AG04450 (cell line): ENCODE measurements at regions not wholly inside any gene's neighbourhood (a gene's known extent, or its start where the extent isn't known, plus 50 kb on each side); places are given as distances from the start of the nearest gene placed in this dataset.

Experiments used
- CTCF ChIA-PET: fragments of 300-600, 350-600 bp; formaldehyde crosslinking; extraction: SDS; loops from one replicate; lab custom pipeline; 2022; ENCODE audit warnings: antibody characterized with exemption, inconsistent platforms; lab: Charles Lee
- POLR2A ChIA-PET: fragments of 350-600 bp; formaldehyde crosslinking; extraction: SDS; loops from one replicate; lab custom pipeline; 2021; ENCODE audit warnings: antibody characterized with exemption, inconsistent platforms; lab: Yijun Ruan, JAX
- DNase-seq: peaks from one replicate; pipeline ENCODE4 v3.0.0-alpha.2; 2011; ENCODE audit warnings: low read depth, low spot score
- H3K27ac ChIP-seq: one replicate; pipeline ENCODE4 v1.5.1; 2012; ENCODE audit warnings: low read depth, low read length, control low read depth
- H3K27me3 ChIP-seq: one replicate; pipeline ENCODE4 v1.6.0; 2012; ENCODE audit warnings: low read length; ENCODE audit not compliant: control insufficient read depth, insufficient read depth
- H3K4me3 ChIP-seq: 2 replicates; pipeline ENCODE4 v1.5.1; 2011; ENCODE audit warnings: mild to moderate bottlenecking, low read depth, low read length, control low read depth
- H3K9me3 ChIP-seq: 2 replicates; pipeline ENCODE4 v1.5.1; 2012; ENCODE audit warnings: low read length; ENCODE audit not compliant: control insufficient read depth, insufficient read depth
- CTCF ChIP-seq: IDR thresholded peaks from 2 replicates; pipeline ENCODE4 v1.5.1; 2011; ENCODE audit warnings: low read depth, low read length, control low read depth, inconsistent platforms

- no peak for DNase-seq
- CTCF ChIA-PET: no interaction called here
- no peak overlapping the region for H3K27ac ChIP-seq
- no peak for TF ChIP-seq CTCF
- no peaks in the 10 kb centered on the region for H3K9me3 ChIP-seq
- H3K4me3 ChIP-seq: no peak overlapping the region
- POLR2A ChIA-PET: no interaction called here
- H3K27me3 ChIP-seq: no peaks in the 10 kb centered on the region
Measured at GRCh38 chr1:194830387-194830786, 1644.0 kb upstream of the B3GALT2 start.

DNA sequence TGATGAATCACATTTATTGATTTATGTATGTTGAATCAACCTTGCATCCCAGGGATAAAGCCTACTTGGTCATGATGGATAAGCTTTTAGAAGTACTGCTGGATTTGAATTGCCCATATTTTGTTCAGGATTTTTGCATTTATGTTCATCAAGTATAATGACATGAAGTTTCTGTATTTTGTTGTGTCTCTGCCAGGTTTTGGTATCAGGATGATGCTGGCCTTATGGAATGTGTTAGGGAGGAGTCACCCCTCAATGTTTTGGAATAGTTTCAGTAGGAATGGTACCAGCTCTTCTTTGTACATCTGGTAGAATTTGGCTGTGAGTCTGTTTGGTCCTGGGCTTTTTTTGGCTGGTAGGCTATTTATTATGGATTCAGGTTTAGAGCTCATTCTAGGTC is 1643.1 kb upstream of the B3GALT2 start:
- CTCF ChIA-PET: no interaction called here
- no peak for TF ChIP-seq CTCF
- DNase-seq: no peak
- Histone ChIP-seq H3K27ac (no peak overlapping the region), H3K9me3 (no peaks in the 10 kb centered on the region), H3K27me3 (no peaks in the 10 kb centered on the region), H3K4me3 (no peak overlapping the region)
- POLR2A ChIA-PET: no interaction called here

GRCh38 chr1:194825382-194825781 is 1639.0 kb upstream of the B3GALT2 start:
- ChIA-PET POLR2A (no interaction called here), CTCF (interaction anchor here (0.7 kb wide), 1 partner anchor 14 kb away, joined by 4 read pairs; no protein-coding TSS in a partner anchor)
- TF ChIP-seq CTCF: peak; percentile 40
- Histone ChIP-seq H3K27ac (no peak overlapping the region), H3K27me3 (no peaks in the 10 kb centered on the region), H3K9me3 (no peaks in the 10 kb centered on the region), H3K4me3 (no peak overlapping the region)
- no peak for DNase-seq

DNA sequence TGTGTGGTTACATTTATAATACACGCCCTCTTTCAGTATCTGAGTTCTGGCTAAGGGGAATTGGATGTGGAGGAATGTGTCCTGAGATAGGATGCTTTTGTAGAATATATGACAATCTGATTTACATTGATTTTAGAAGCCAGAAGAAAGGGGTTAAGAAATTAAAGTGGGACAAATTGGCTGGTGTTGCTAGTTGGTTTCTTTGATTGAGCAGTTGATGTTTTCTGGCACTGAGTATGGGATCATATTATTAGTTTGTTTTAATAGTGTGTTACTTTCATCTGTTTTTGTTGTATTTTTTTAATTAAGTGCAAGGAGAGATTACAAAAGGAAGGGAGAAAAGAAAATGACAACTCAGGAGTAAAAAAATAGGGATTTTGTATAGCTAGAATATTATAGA is 1634.7 kb upstream of the B3GALT2 start:
- TF ChIP-seq CTCF: no peak
- no peak for DNase-seq
- POLR2A ChIA-PET: no interaction called here
- CTCF ChIA-PET: no interaction called here
- Histone ChIP-seq H3K9me3 (no peaks in the 10 kb centered on the region), H3K27me3 (no peaks in the 10 kb centered on the region), H3K27ac (no peak overlapping the region), H3K4me3 (no peak overlapping the region)

- H3K27me3 ChIP-seq: no peaks in the 10 kb centered on the region
- POLR2A ChIA-PET: no interaction called here
- no peak overlapping the region for H3K4me3 ChIP-seq
- H3K9me3 ChIP-seq: no peaks in the 10 kb centered on the region; the same call in 1 of the 2 replicates
- H3K27ac ChIP-seq: no peak overlapping the region
- CTCF ChIA-PET: no interaction called here
- DNase-seq: no peak
- TF ChIP-seq CTCF: no peak
Measured at GRCh38 chr1:194818674-194819073, 1632.3 kb upstream of the B3GALT2 start.
